Stimulated activated CD4-positive, alpha-beta T cell treated with anti-CD3 and anti-CD28 coated beads, Interleukin-4, amount 100 ng/mL, for 4 hours (primary cell): ENCODE measurements at regions not wholly inside any gene's neighbourhood (a gene's known extent, or its start where the extent isn't known, plus 50 kb on each side); places are given as distances from the start of the nearest gene placed in this dataset.

ENCODE experiments used
- DNase-seq, 2 experiments: peaks; one replicate each; pipeline ENCODE4 v3.0.0-alpha.2; 2020

DNA sequence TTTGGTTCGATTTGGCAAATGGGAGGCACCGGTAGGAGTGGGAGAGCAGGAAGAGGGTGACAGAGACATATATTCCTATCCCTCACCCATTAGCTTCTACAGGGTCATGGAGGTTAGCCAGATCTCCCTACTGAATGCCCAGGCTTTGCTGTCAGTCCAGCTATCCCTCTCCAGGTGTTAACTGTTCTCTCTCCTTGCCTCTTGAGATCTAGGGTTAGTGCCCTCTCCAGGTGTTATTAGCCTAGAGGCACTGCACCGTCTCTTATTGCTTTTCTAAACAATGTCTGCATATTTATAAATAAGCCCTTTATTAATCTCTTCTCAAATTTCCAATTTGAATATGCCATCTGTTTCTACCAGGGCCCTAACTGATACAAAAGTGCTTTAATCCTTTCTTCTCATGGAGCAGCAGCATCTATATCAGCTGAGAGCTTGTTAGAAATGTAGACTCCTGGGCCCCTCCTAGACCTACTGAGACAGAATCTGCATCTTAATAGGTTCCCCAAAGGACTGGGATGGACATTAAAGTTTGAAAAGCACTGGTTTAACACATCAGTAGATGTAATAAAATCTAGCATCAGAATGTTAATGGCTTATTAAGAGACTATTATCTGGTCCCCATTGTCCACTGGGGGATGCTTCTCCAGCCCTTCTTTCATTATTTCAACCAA lies 322.5 kb upstream of the SLC24A2 start:
- DNase-seq, result no peak

DNA sequence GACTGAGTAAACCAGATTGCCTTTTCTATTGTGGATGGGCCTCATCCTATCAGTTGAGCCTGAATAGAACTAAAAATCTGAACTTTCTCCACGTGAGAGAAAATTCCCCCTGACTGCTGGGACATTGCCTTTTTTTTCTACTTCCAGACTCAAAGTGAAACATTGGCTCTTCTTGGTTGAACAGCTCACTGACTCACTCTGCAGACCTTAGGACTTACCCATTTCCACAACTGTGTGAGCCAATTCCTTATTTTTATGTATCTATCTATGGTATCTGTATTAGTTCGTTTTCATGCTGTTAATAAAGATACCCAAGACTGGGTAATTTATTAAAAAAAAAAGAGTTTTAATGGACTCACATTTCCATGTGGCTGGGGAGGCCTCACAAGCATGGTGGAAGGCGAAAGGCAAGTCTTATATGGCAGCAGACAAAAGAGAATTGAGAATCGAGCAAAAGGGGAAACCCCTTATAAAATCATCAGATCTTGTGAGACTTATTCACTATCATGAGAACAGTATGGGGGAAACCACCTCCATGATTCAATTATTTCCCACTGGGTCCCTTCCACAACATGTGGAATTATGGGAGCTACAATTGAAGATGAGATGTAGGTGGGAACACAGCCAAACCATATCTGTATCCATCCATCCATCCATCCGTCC lies 306.7 kb upstream of the SLC24A2 start:
- no peak for DNase-seq

- DNase-seq, result no peak
Measured at GRCh38 chr9:20092561-20092960, 303.7 kb upstream of the SLC24A2 start.

- no peak for DNase-seq
Measured at GRCh38 chr9:20087481-20087880, 298.6 kb upstream of the SLC24A2 start.

- no peak for DNase-seq
Measured at GRCh38 chr9:20085842-20086241, 297.0 kb upstream of the SLC24A2 start.

DNA sequence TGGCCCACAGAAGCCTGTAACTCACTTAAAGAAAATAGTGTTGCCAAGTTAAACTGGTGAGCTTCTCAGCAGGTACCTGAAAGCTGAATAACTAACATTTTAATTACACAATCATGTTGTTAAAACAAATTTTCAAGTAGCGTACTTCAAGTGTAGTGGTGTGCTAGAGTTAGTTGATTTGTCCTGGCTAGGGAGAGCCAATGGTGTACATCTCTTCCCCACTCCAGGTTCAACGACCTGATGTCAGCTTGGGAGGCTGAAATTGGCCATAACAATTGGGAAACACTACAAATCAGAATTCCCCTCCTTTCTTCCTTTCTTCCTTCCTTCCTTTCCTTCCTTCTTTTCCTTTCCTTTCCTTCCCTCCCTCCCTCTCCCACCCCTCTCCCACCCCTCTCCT lies 295.3 kb upstream of the SLC24A2 start:
- no peak for DNase-seq

DNA sequence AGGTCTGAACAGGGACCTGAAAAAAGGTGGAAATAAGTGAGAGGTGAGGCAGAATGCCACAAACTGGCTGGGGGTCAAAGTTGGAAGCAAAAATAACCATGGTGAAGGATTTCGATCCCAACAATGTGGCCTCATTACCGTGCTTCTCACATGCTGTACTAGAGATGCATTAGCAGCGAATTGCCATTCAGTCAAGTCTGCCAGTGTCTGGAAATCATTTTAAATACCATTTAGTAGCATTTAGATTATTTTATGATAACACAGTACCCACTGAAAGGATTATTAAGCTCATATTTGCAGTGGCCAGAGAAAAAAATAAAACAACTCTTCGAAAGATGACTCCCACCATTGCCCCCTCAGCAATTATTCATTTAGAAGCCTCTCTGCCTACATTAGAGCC lies 294.6 kb upstream of the SLC24A2 start:
- no peak for DNase-seq

GRCh38 chr9:20082831-20083230 lies 294.0 kb upstream of the SLC24A2 start:
- DNase-seq, result no peak

DNA sequence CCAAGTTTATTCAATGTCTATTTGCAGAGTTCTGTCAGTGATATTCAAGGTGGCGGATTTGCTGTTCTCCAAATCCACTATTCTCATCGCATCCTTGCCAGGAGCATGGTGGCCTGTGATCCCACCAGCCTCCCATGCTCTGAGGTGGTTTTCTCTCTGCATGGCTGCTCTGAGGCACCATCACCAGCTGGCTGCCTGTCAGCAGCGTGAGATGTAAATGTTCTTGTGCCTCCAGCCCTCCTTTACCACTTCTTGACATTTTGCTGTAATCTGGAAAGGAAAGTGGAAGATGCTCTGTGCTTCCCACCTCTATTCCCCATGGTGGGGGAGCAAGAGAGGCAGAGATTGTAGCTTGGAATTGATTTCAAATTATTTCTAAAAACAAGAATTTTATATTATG lies 293.6 kb upstream of the SLC24A2 start:
- no peak for DNase-seq

GRCh38 chr9:20078246-20078645 lies 289.4 kb upstream of the SLC24A2 start:
- DNase-seq, result no peak

GRCh38 chr9:20074291-20074690 lies 285.5 kb upstream of the SLC24A2 start:
- DNase-seq, result no peak

GRCh38 chr9:20070336-20070735 lies 281.5 kb upstream of the SLC24A2 start:
- DNase-seq, result no peak

DNA sequence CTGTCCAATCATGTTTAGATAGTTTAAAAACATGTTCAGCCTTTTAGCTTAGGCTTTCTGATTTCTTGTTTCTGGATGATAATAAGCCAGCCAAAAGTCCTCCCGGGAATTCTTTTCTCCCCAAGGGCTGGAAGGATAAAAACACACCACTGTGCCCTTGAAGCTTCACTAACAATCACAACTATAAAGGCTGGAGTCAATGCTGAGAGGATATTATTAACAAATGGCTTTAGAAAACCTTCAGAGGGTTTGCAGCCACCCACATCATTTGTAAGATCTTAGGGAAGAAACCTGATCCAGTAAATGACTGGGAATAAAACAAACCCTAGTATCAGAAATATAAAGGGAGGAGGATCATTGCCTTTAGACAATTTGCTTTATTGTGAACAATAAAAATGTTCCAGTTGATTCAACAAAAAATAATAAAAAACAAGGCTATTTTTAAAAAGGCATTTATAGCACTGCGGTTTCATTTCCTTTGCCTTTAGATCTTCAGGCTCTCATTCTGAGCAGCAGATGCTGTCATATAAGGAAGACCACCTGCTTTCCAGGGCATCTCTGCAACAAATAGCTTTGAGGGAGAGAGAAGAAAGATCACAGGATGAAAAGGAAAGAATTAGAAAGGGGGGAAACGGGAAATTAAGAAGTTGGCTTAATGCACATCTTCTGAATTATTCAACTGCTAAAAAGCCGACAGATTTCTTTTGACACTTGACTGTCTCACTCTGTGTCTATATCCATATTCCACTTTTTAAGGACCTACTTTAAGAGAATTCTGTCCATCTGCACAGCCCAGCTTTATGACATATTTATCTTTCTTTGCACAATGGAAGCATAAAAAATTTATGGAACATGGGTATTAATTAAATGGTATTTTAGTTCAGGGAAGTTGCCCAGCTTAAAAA lies 277.2 kb upstream of the SLC24A2 start:
- no peak for DNase-seq

- DNase-seq, result no peak
Measured at GRCh38 chr9:20065046-20065445, 276.2 kb upstream of the SLC24A2 start.

- no peak for DNase-seq
Measured at GRCh38 chr9:20054734-20055133, 265.9 kb upstream of the SLC24A2 start.

- no peak for DNase-seq
Measured at GRCh38 chr9:20048985-20049384, 260.1 kb upstream of the SLC24A2 start.

- no peak for DNase-seq
Measured at GRCh38 chr9:20048437-20048836, 259.6 kb upstream of the SLC24A2 start.

GRCh38 chr9:20044686-20045085 lies 255.8 kb upstream of the SLC24A2 start:
- DNase-seq, result no peak

- DNase-seq, result no peak
Measured at GRCh38 chr9:20043461-20043860, 254.6 kb upstream of the SLC24A2 start.

- DNase-seq, result peak in 1 of 2 experiments; percentile 6
Measured at GRCh38 chr9:20043035-20043434, 254.2 kb upstream of the SLC24A2 start.

- DNase-seq, result no peak
Measured at GRCh38 chr9:20042128-20042711, 253.4 kb upstream of the SLC24A2 start.

GRCh38 chr9:20041697-20042081 lies 252.9 kb upstream of the SLC24A2 start:
- no peak for DNase-seq

DNA sequence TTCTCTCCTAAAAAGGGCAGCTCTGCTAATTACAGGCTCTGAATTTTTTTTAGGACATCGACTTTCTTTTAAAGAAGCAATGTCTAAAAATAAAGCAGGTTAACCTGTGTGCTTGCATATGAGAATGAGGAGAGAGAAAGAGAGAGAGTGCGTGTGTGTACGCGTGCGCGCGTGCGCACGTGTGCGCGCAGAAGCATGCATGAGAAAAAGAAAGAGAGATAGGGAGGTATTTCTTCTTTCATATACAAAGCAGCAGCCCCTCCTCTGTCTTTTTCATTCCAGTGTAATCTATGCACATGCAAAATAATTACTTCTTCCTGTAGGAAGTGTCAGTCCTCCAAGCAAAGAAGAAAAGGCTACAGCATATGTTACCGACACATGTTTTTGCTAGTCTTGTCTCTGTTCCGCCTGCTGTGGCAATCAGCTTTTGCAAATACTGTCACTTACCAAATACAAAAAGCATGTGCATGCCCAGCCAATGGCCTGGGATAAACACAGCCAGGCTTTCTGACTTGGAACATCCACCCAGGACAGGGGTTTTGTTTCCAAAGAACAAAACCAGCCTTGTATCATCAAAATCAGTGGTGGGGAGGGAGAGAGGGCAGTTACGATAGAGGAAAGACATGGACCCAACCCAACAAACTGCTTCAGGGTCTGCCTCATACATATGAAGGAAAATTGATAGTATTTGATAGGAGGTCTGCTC lies 252.3 kb upstream of the SLC24A2 start:
- DNase-seq, result no peak
